ENCODE measurements at regions not wholly inside any gene's neighbourhood (a gene's known extent, or its start where the extent isn't known, plus 50 kb on each side); places are given as distances from the start of the nearest gene placed in this dataset.

- no peak overlapping the region for H3K27ac ChIP-seq (ENCODE audit: insufficient read length, low read depth, low read length)
- no peak overlapping the region; a peak in 1 of 7 replicates for H3K27ac Mint-ChIP-seq
- no peaks in the 10 kb centered on the region for H3K4me1 ChIP-seq (ENCODE audit: insufficient read depth, low read length)
Observed at GRCh38 chr5:133884569-133885311, 83.7 kb downstream of the C5orf15 start.

More at GRCh38 chr5:133884569-133885311, 83.7 kb downstream of the C5orf15 start:
- DNase-seq, result no peak
- Histone ChIP-seq H2AK5ac (ENCODE audit: insufficient read length, low read length) (no peak overlapping the region), H3K4me2 (ENCODE audit: insufficient read depth, insufficient read length, low read length) (no peak overlapping the region), H2BK15ac (ENCODE audit: low read depth, low read length) (no peak overlapping the region), H2BK5ac (ENCODE audit: insufficient read length, low read length) (no peak overlapping the region), H4K8ac (replicated peaks; ENCODE audit: insufficient read length, low read depth, low read length) (no peak overlapping the region), H4K91ac (ENCODE audit: insufficient read length, low read depth, low read length) (no peak overlapping the region), H3K23me2 (ENCODE audit: insufficient read length, low read depth, low read length, poor library complexity, severe bottlenecking) (no peaks in the 10 kb centered on the region), H3K18ac (ENCODE audit: insufficient read length, low read depth, low read length) (no peak overlapping the region), H4K5ac (ENCODE audit: insufficient read length, low read depth, low read length) (no peak overlapping the region), H2AFZ (ENCODE audit: low read length) (no peak overlapping the region), H2BK12ac (ENCODE audit: insufficient read length, low read depth, low read length) (no peak overlapping the region), H3K4ac (ENCODE audit: low read depth, low read length) (no peak overlapping the region), H3K56ac (ENCODE audit: insufficient read length, low read depth, low read length) (no peak overlapping the region), H3T11ph (ENCODE audit: low read length) (no peak overlapping the region), H2BK20ac (ENCODE audit: low read depth, low read length, poor library complexity, severe bottlenecking) (no peak overlapping the region), H2BK120ac (ENCODE audit: low read depth, low read length, poor library complexity, severe bottlenecking) (no peak overlapping the region), H3K9me3 (ENCODE audit: control insufficient read depth, low read depth, low read length) (no peaks in the 10 kb centered on the region), H3K27me3 (ENCODE audit: insufficient read depth, low read length) (no peaks in the 10 kb centered on the region), H3K79me1 (ENCODE audit: insufficient read depth, low read depth, low read length, poor library complexity, severe bottlenecking) (no peaks in the 10 kb centered on the region), H4K20me1 (ENCODE audit: control insufficient read depth, insufficient read depth, insufficient read length) (no peaks in the 10 kb centered on the region), H3K9ac (ENCODE audit: extremely low read depth, insufficient read length, low read length) (no peak overlapping the region), H3K79me2 (ENCODE audit: insufficient read depth, low read length) (no peaks in the 10 kb centered on the region), H3K23ac (ENCODE audit: insufficient read length, low read depth, low read length) (no peak overlapping the region), H3K14ac (ENCODE audit: insufficient read depth, low read length) (no peak overlapping the region)
- TF ChIP-seq CTCF (conservative IDR thresholded peaks at IDR 0.05), result no peak
- peaks cover 2% of the 10 kb centered on the region for H3K27me3 Mint-ChIP-seq (ENCODE audit: low read depth)
- WGBS (ENCODE audit: extremely low coverage, insufficient read length, low lambda C conversion rate), result no CpG with 5 or more reads among the region's 8 CpGs
- H3K4me3 Mint-ChIP-seq, result no peak overlapping the region
- H3K9me3 Mint-ChIP-seq, result no peaks in the 10 kb centered on the region
- H3K4me1 Mint-ChIP-seq, result peaks cover 0 to 4% of the 10 kb centered on the region in 2 experiments; a peak in 1 of 4 replicates
- H3K36me3 Mint-ChIP-seq (ENCODE audit: insufficient read depth in 1 of 3, low read depth in 3 of 3), result no peaks in the 10 kb centered on the region
